GM23338 (cell line): ENCODE measurements at regions not wholly inside any gene's neighbourhood (a gene's known extent, or its start where the extent isn't known, plus 50 kb on each side); places are given as distances from the start of the nearest gene placed in this dataset.

Experiments
- ATAC-seq: fragments of 200-7000 bp; cut with Tn5 transposase; 3 replicates; pipeline ENCODE4 v1.9.1; 2020
- DNase-seq: peaks from one replicate; pipeline ENCODE4 v3.0.0-alpha.2; 2015; ENCODE audit warnings: low spot score
- H2AFZ ChIP-seq: fragments of 200-600 bp; sonication (generic); 2 replicates; pipeline ENCODE4 v1.8.0; 2016; ENCODE audit warnings: antibody characterized with exemption, mild to moderate bottlenecking, moderate library complexity
- H3F3A ChIP-seq: fragments of 200-600 bp; sonication (generic); replicated peaks from 2 replicates; pipeline ENCODE4 v1.8.0; 2017; ENCODE audit warnings: antibody characterized with exemption, mixed run types, low read depth
- H3K27ac ChIP-seq: fragments of 200-600 bp; sonication (generic); 2 replicates; pipeline ENCODE4 v1.6.1; 2016; ENCODE audit warnings: low read depth
- H3K27me3 ChIP-seq: fragments of 200-600 bp; sonication (generic); 2 replicates; pipeline ENCODE4 v1.8.0; 2016; ENCODE audit warnings: mild to moderate bottlenecking, mixed run types, moderate library complexity; ENCODE audit not compliant: insufficient read depth
- H3K36me3 ChIP-seq: fragments of 200-600 bp; sonication (generic); 2 replicates; pipeline ENCODE4 v1.8.0; 2016; ENCODE audit warnings: mild to moderate bottlenecking; ENCODE audit not compliant: insufficient read depth
- H3K4me1 ChIP-seq: fragments of 200-600 bp; sonication (generic); 2 replicates; pipeline ENCODE4 v1.8.0; 2016; ENCODE audit warnings: mild to moderate bottlenecking, moderate library complexity; ENCODE audit not compliant: insufficient read depth
- H3K4me2 ChIP-seq: fragments of 200-600 bp; sonication (generic); 2 replicates; pipeline ENCODE4 v1.7.1; 2017; ENCODE audit warnings: mixed run types
- H3K4me3 ChIP-seq: fragments of 200-600 bp; sonication (generic); 2 replicates; pipeline ENCODE4 v1.6.1; 2016; ENCODE audit warnings: mixed run types
- H3K79me2 ChIP-seq: fragments of 200-600 bp; sonication (generic); replicated peaks from 2 replicates; pipeline ENCODE4 v1.8.0; 2017; ENCODE audit warnings: mild to moderate bottlenecking; ENCODE audit not compliant: insufficient read depth
- H3K9me2 ChIP-seq: fragments of 200-600 bp; sonication (generic); 2 replicates; pipeline ENCODE4 v1.8.0; 2017; ENCODE audit not compliant: insufficient read depth
- H4K20me1 ChIP-seq: fragments of 200-600 bp; sonication (generic); replicated peaks from 2 replicates; pipeline ENCODE4 v1.8.0; 2017; ENCODE audit warnings: mild to moderate bottlenecking; ENCODE audit not compliant: insufficient read depth
- H3K27ac Mint-ChIP-seq: 2 replicates; pipeline ENCODE4 v1.8.0; 2020; ENCODE audit warnings: inconsistent platforms, mild to moderate bottlenecking, moderate library complexity, mixed read lengths
- H3K27me3 Mint-ChIP-seq: 3 replicates; pipeline ENCODE4 v1.8.0; 2022; ENCODE audit warnings: low read depth, mild to moderate bottlenecking, moderate library complexity, mixed read lengths, inconsistent platforms; ENCODE audit not compliant: insufficient read depth, poor library complexity
- H3K36me3 Mint-ChIP-seq: 3 replicates; pipeline ENCODE4 v1.8.0; 2021; ENCODE audit warnings: low read depth, mild to moderate bottlenecking, inconsistent platforms, moderate library complexity, mixed read lengths
- H3K4me1 Mint-ChIP-seq: 3 replicates; pipeline ENCODE4 v1.8.0; 2020; ENCODE audit warnings: mild to moderate bottlenecking, inconsistent platforms, mixed read lengths
- H3K4me3 Mint-ChIP-seq: 3 replicates; pipeline ENCODE4 v1.8.0; 2021; ENCODE audit warnings: moderate library complexity, mild to moderate bottlenecking, inconsistent platforms, mixed read lengths
- H3K9me3 Mint-ChIP-seq: 3 replicates; pipeline ENCODE4 v1.8.0; 2020; ENCODE audit warnings: moderate library complexity, mild to moderate bottlenecking, inconsistent platforms, mixed read lengths
- CREB1 ChIP-seq: fragments of 250-450 bp; sonication (Bioruptor Pico); IDR thresholded peaks from 2 replicates; pipeline ENCODE4 v1.5.0; 2020; ENCODE audit warnings: low read depth, mild to moderate bottlenecking, moderate library complexity
- EZH2 ChIP-seq: fragments of 200-600 bp; sonication (generic); IDR thresholded peaks from one replicate; pipeline ENCODE4 v1.8.0; 2017; ENCODE audit warnings: antibody characterized with exemption, mild to moderate bottlenecking, low read depth; ENCODE audit not compliant: unreplicated experiment
- EZH2phosphoT487 ChIP-seq: fragments of 200-600 bp; sonication (generic); IDR thresholded peaks from one replicate; pipeline ENCODE4 v1.8.1; 2018; ENCODE audit warnings: antibody characterized with exemption; ENCODE audit not compliant: unreplicated experiment
- JUNB ChIP-seq: IDR thresholded peaks from one replicate; pipeline ENCODE4 v1.6.1; 2016; ENCODE audit warnings: antibody characterized with exemption; ENCODE audit not compliant: unreplicated experiment
- NANOG ChIP-seq: IDR thresholded peaks from 2 replicates; pipeline ENCODE4 v1.6.1; 2016; ENCODE audit warnings: antibody characterized with exemption, borderline replicate concordance
- POLR2AphosphoS5 ChIP-seq: IDR thresholded peaks from 2 replicates; pipeline ENCODE4 v1.6.1; 2016; ENCODE audit warnings: antibody characterized with exemption, low read depth
- REST ChIP-seq: IDR thresholded peaks from one replicate; pipeline ENCODE4 v1.6.1; 2018; ENCODE audit warnings: antibody characterized with exemption; ENCODE audit not compliant: unreplicated experiment
- STAT1 ChIP-seq: IDR thresholded peaks from one replicate; pipeline ENCODE4 v1.6.1; 2016; ENCODE audit warnings: antibody characterized with exemption; ENCODE audit not compliant: unreplicated experiment
- ZNF114 ChIP-seq: fragments of 250-450 bp; sonication (Bioruptor Pico); IDR thresholded peaks from 2 replicates; pipeline ENCODE4 v1.5.0; 2020; ENCODE audit warnings: mild to moderate bottlenecking, moderate library complexity
- ZNF331 ChIP-seq: fragments of 250-450 bp; sonication (Bioruptor Pico); IDR thresholded peaks from 2 replicates; pipeline ENCODE4 v1.5.0; 2020; ENCODE audit warnings: low read depth, mild to moderate bottlenecking, moderate library complexity
- ZNF462 ChIP-seq: fragments of 250-450 bp; sonication (Bioruptor Pico); IDR thresholded peaks from 2 replicates; pipeline ENCODE4 v1.5.0; 2020; ENCODE audit warnings: mild to moderate bottlenecking, moderate library complexity
- TF ChIP-seq, protein P1 (sequence below): IDR thresholded peaks from 2 replicates; pipeline ENCODE4 v1.6.1; 2016; ENCODE audit warnings: antibody characterized with exemption
- TF ChIP-seq, protein P2 (sequence below), 2 experiments: fragments of 200-600 bp in 1 of 2; sonication (generic) in 1 of 2; conservative IDR thresholded peaks; 2 replicates each; pipeline versions ENCODE4 v1.5.1 to v1.6.1; 2016 to 2017; ENCODE audit warnings: antibody characterized with exemption in 2 of 2, low read depth in 2 of 2, mild to moderate bottlenecking in 2 of 2, moderate library complexity in 1 of 2

GRCh38 chr4:140258476-140258875 is 104.5 kb upstream of the MAML3 start:
- Histone ChIP-seq H4K20me1 (no peaks in the 10 kb centered on the region), H3K4me3 (no peak overlapping the region), H3K4me1 (peaks cover 24% of the 10 kb centered on the region), H2AFZ (no peak overlapping the region), H3K4me2 (no peak overlapping the region), H3K27ac (no peak overlapping the region), H3K36me3 (no peaks in the 10 kb centered on the region), H3K79me2 (no peaks in the 10 kb centered on the region), H3F3A (no peaks in the 10 kb centered on the region; the same call in 1 of the 2 replicates), H3K27me3 (0 out of 2 replicates have a peak, but pooled peaks cover 8% of the 10 kb centered on the region), H3K9me2 (0 out of 2 replicates have a peak, but pooled peaks cover 3% of the 10 kb centered on the region)
- H3K4me1 Mint-ChIP-seq = peaks cover 24% of the 10 kb centered on the region
- TF ChIP-seq STAT1 (no peak), ZNF462 (CRISPR knock-in tag) (no peak), CREB1 (CRISPR knock-in tag) (no peak), NANOG (no peak), ZNF331 (CRISPR knock-in tag) (no peak), EZH2 (no peak), REST (no peak), ZNF114 (CRISPR knock-in tag) (no peak), JUNB (no peak), POLR2AphosphoS5 (no peak), EZH2phosphoT487 (no peak)
- TF ChIP-seq, protein P1, sequence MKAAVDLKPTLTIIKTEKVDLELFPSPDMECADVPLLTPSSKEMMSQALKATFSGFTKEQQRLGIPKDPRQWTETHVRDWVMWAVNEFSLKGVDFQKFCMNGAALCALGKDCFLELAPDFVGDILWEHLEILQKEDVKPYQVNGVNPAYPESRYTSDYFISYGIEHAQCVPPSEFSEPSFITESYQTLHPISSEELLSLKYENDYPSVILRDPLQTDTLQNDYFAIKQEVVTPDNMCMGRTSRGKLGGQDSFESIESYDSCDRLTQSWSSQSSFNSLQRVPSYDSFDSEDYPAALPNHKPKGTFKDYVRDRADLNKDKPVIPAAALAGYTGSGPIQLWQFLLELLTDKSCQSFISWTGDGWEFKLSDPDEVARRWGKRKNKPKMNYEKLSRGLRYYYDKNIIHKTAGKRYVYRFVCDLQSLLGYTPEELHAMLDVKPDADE = no peak
- TF ChIP-seq, protein P2, sequence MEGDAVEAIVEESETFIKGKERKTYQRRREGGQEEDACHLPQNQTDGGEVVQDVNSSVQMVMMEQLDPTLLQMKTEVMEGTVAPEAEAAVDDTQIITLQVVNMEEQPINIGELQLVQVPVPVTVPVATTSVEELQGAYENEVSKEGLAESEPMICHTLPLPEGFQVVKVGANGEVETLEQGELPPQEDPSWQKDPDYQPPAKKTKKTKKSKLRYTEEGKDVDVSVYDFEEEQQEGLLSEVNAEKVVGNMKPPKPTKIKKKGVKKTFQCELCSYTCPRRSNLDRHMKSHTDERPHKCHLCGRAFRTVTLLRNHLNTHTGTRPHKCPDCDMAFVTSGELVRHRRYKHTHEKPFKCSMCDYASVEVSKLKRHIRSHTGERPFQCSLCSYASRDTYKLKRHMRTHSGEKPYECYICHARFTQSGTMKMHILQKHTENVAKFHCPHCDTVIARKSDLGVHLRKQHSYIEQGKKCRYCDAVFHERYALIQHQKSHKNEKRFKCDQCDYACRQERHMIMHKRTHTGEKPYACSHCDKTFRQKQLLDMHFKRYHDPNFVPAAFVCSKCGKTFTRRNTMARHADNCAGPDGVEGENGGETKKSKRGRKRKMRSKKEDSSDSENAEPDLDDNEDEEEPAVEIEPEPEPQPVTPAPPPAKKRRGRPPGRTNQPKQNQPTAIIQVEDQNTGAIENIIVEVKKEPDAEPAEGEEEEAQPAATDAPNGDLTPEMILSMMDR (conservative IDR thresholded peaks at IDR 0.05; ENCODE audit: low read depth in 2 of 2) = no peak
- no peaks in the 10 kb centered on the region for H3K9me3 Mint-ChIP-seq
- no peaks in the 10 kb centered on the region for H3K36me3 Mint-ChIP-seq
- no peak overlapping the region for H3K4me3 Mint-ChIP-seq
- DNase-seq = no peak
- peaks cover 5% of the 10 kb centered on the region for H3K27me3 Mint-ChIP-seq
- no peak for ATAC-seq
- H3K27ac Mint-ChIP-seq = no peak overlapping the region
